GM12878 (cell line): ENCODE measurements at regions not wholly inside any gene's neighbourhood (a gene's known extent, or its start where the extent isn't known, plus 50 kb on each side); places are given as distances from the start of the nearest gene placed in this dataset.

Experiments
- GABPA ChIP-seq: IDR thresholded peaks from 2 replicates; pipeline ENCODE4 v1.6.1; 2014; ENCODE audit warnings: antibody characterized with exemption, low read depth, mild to moderate bottlenecking, inconsistent platforms
- MYC ChIP-seq: IDR thresholded peaks from 2 replicates; pipeline ENCODE4 v1.6.1; 2011; ENCODE audit warnings: mild to moderate bottlenecking, low read length, moderate library complexity, inconsistent platforms; ENCODE audit not compliant: insufficient read depth, insufficient replicate concordance, insufficient read length, severe bottlenecking

- TF ChIP-seq GABPA (no peak), MYC (no peak)
These were observed 455.3 kb downstream of the DIPK2A start for GRCh38 chr3:144426967-144427366.
